ENCODE measurements at regions not wholly inside any gene's neighbourhood (a gene's known extent, or its start where the extent isn't known, plus 50 kb on each side); places are given as distances from the start of the nearest gene placed in this dataset.
A peak's percentile ranks its signal among the peaks of the same experiment; 100 is the strongest.

GRCh38 chr7:81526971-81527370 is 242.9 kb downstream of the HGF start:
- H3K9me3 Mint-ChIP-seq = peaks cover 0 to 6% (median 3%) of the 10 kb centered on the region in 7 donors
- Histone ChIP-seq H3K27ac (ENCODE audit: insufficient read depth, low read length, poor library complexity, severe bottlenecking) (no peak overlapping the region), H3K4me1 (ENCODE audit: control insufficient read depth, insufficient read depth, low read length, poor library complexity, severe bottlenecking) (no peaks in the 10 kb centered on the region), H3K36me3 (ENCODE audit: control insufficient read depth, insufficient read depth, low read length) (no peaks in the 10 kb centered on the region), H3K9me3 (ENCODE audit: control insufficient read depth in 2 of 2, low read length in 2 of 2) (no peaks in the 10 kb centered on the region), H3K27me3 (ENCODE audit: control insufficient read depth, insufficient read depth, low read length) (no peaks in the 10 kb centered on the region), H3K4me3 (ENCODE audit: low read depth, low read length) (no peak overlapping the region)
- H3K36me3 Mint-ChIP-seq = no peaks in the 10 kb centered on the region
- H3K4me1 Mint-ChIP-seq = no peaks in the 10 kb centered on the region
- DNase-seq (no peak), ATAC-seq (ENCODE audit: low read depth in 2 of 2) (no peak)
- H3K4me3 Mint-ChIP-seq = no peak overlapping the region
- no peak overlapping the region for H3K27ac Mint-ChIP-seq
- no peaks in the 10 kb centered on the region for H3K27me3 Mint-ChIP-seq

DNA sequence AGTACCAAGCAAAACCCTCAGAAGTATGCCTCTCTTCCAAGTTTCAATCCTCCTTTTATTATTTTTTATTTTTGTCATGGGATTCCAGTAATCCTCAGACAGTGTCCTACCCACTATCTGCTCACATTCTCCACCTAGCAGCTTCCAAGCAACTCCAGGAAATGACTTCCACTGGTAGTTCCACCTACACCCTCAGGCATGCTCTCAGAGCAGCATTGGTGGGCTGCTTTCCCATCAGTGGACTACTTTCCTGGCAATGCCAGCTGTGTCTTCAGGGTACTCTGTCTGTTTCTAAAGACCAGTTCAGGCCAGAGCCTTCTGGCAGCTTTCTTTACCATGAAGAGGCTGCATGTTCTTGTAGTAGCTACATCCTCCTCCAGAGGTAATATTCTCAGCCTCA is 244.0 kb downstream of the HGF start:
- Histone ChIP-seq H3K36me3 (ENCODE audit: control insufficient read depth, insufficient read depth, low read length) (no peaks in the 10 kb centered on the region), H3K4me3 (ENCODE audit: low read depth, low read length) (no peak overlapping the region), H3K9me3 (ENCODE audit: control insufficient read depth in 2 of 2, low read length in 2 of 2) (no peaks in the 10 kb centered on the region), H3K27me3 (ENCODE audit: control insufficient read depth, insufficient read depth, low read length) (no peaks in the 10 kb centered on the region), H3K27ac (ENCODE audit: insufficient read depth, low read length, poor library complexity, severe bottlenecking) (no peak overlapping the region), H3K4me1 (ENCODE audit: control insufficient read depth, insufficient read depth, low read length, poor library complexity, severe bottlenecking) (no peaks in the 10 kb centered on the region)
- Mint-ChIP-seq H3K27me3 (no peaks in the 10 kb centered on the region), H3K4me3 (no peak overlapping the region), H3K9me3 (peaks cover 0 to 5% (median 3%) of the 10 kb centered on the region in 7 donors), H3K27ac (no peak overlapping the region), H3K36me3 (no peaks in the 10 kb centered on the region), H3K4me1 (no peaks in the 10 kb centered on the region)
- ATAC-seq (ENCODE audit: low read depth in 2 of 2) (peak in 1 of 2 donors; percentile 31), DNase-seq (no peak)

DNA sequence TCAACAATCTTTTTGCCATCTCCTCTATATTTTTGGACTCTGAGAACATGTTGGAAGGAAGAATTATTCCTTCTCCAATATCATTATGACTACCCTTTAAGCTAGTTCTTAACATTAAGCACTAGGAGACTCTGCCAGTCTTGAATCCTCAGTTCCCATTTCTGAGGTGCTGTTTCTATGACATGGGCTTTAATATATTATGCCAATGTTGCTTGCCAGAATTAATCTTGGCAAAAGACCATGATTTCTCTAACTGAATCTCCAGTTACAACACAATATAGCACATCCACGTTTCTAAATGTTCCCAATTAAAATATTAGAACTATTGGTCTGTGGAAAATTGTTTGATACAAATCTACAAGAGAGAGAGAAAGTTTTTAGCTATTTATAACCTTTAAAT is 250.0 kb downstream of the HGF start:
- Histone ChIP-seq H3K27me3 (ENCODE audit: control insufficient read depth, insufficient read depth, low read length) (no peaks in the 10 kb centered on the region), H3K9me3 (ENCODE audit: control insufficient read depth in 2 of 2, low read length in 2 of 2) (peaks cover 0 to 2% of the 10 kb centered on the region in 2 experiments), H3K4me1 (ENCODE audit: control insufficient read depth, insufficient read depth, low read length, poor library complexity, severe bottlenecking) (no peaks in the 10 kb centered on the region), H3K36me3 (ENCODE audit: control insufficient read depth, insufficient read depth, low read length) (no peaks in the 10 kb centered on the region), H3K4me3 (ENCODE audit: low read depth, low read length) (no peak overlapping the region), H3K27ac (ENCODE audit: insufficient read depth, low read length, poor library complexity, severe bottlenecking) (no peak overlapping the region)
- Mint-ChIP-seq H3K27ac (no peak overlapping the region), H3K9me3 (peaks cover 0 to 4% (median 0%) of the 10 kb centered on the region in 7 donors), H3K27me3 (no peaks in the 10 kb centered on the region), H3K36me3 (no peaks in the 10 kb centered on the region), H3K4me3 (no peak overlapping the region), H3K4me1 (no peaks in the 10 kb centered on the region)
- ATAC-seq (ENCODE audit: low read depth in 2 of 2) (no peak), DNase-seq (no peak)

GRCh38 chr7:81516898-81517297 is 252.9 kb downstream of the HGF start:
- no peaks in the 10 kb centered on the region for H3K27me3 Mint-ChIP-seq
- no peaks in the 10 kb centered on the region for H3K36me3 ChIP-seq (ENCODE audit: control insufficient read depth, insufficient read depth, low read length)
- no peaks in the 10 kb centered on the region for H3K27me3 ChIP-seq (ENCODE audit: control insufficient read depth, insufficient read depth, low read length)
- ATAC-seq (ENCODE audit: low read depth in 2 of 2) = no peak
- no peaks in the 10 kb centered on the region for H3K36me3 Mint-ChIP-seq
- DNase-seq = no peak
- H3K9me3 Mint-ChIP-seq = peaks cover 0 to 8% (median 1%) of the 10 kb centered on the region in 7 donors
- H3K27ac Mint-ChIP-seq = no peak overlapping the region
- H3K27ac ChIP-seq (ENCODE audit: insufficient read depth, low read length, poor library complexity, severe bottlenecking) = no peak overlapping the region
- no peak overlapping the region for H3K4me3 Mint-ChIP-seq
- H3K4me1 ChIP-seq (ENCODE audit: control insufficient read depth, insufficient read depth, low read length, poor library complexity, severe bottlenecking) = no peaks in the 10 kb centered on the region
- no peaks in the 10 kb centered on the region for H3K4me1 Mint-ChIP-seq
- H3K9me3 ChIP-seq (ENCODE audit: control insufficient read depth in 2 of 2, low read length in 2 of 2) = peaks cover 0 to 2% of the 10 kb centered on the region in 2 experiments
- no peak overlapping the region for H3K4me3 ChIP-seq (ENCODE audit: low read depth, low read length)

- no peak for DNase-seq
- no peaks in the 10 kb centered on the region for H3K4me1 Mint-ChIP-seq
- H3K27ac Mint-ChIP-seq = no peak overlapping the region
- Histone ChIP-seq H3K4me1 (ENCODE audit: control insufficient read depth, insufficient read depth, low read length, poor library complexity, severe bottlenecking) (no peaks in the 10 kb centered on the region), H3K4me3 (ENCODE audit: low read depth, low read length) (no peak overlapping the region), H3K27me3 (ENCODE audit: control insufficient read depth, insufficient read depth, low read length) (no peaks in the 10 kb centered on the region), H3K27ac (ENCODE audit: insufficient read depth, low read length, poor library complexity, severe bottlenecking) (no peak overlapping the region), H3K9me3 (ENCODE audit: control insufficient read depth in 2 of 2, low read length in 2 of 2) (peaks cover 0 to 2% of the 10 kb centered on the region in 2 experiments), H3K36me3 (ENCODE audit: control insufficient read depth, insufficient read depth, low read length) (no peaks in the 10 kb centered on the region)
- no peak overlapping the region for H3K4me3 Mint-ChIP-seq
- ATAC-seq (ENCODE audit: low read depth in 2 of 2) = no peak
- no peaks in the 10 kb centered on the region for H3K36me3 Mint-ChIP-seq
- H3K9me3 Mint-ChIP-seq = peaks cover 0 to 11% (median 3%) of the 10 kb centered on the region in 7 donors
- H3K27me3 Mint-ChIP-seq = no peaks in the 10 kb centered on the region
These were observed 254.8 kb downstream of the HGF start for GRCh38 chr7:81515009-81515408.

GRCh38 chr7:81514546-81514945 is 255.3 kb downstream of the HGF start:
- no peaks in the 10 kb centered on the region for H3K36me3 ChIP-seq (ENCODE audit: control insufficient read depth, insufficient read depth, low read length)
- ATAC-seq (ENCODE audit: low read depth in 2 of 2) = no peak
- H3K36me3 Mint-ChIP-seq = no peaks in the 10 kb centered on the region
- H3K4me1 Mint-ChIP-seq = no peaks in the 10 kb centered on the region
- H3K27ac ChIP-seq (ENCODE audit: insufficient read depth, low read length, poor library complexity, severe bottlenecking) = no peak overlapping the region
- H3K27me3 ChIP-seq (ENCODE audit: control insufficient read depth, insufficient read depth, low read length) = no peaks in the 10 kb centered on the region
- H3K27me3 Mint-ChIP-seq = no peaks in the 10 kb centered on the region
- no peak overlapping the region for H3K27ac Mint-ChIP-seq
- H3K9me3 Mint-ChIP-seq = peaks cover 0 to 13% (median 5%) of the 10 kb centered on the region in 7 donors
- H3K4me3 Mint-ChIP-seq = no peak overlapping the region
- peaks cover 0 to 2% of the 10 kb centered on the region in 2 experiments for H3K9me3 ChIP-seq (ENCODE audit: control insufficient read depth in 2 of 2, low read length in 2 of 2)
- no peak overlapping the region for H3K4me3 ChIP-seq (ENCODE audit: low read depth, low read length)
- H3K4me1 ChIP-seq (ENCODE audit: control insufficient read depth, insufficient read depth, low read length, poor library complexity, severe bottlenecking) = no peaks in the 10 kb centered on the region
- DNase-seq = no peak

- H3K9me3 Mint-ChIP-seq = peaks cover 0 to 16% (median 5%) of the 10 kb centered on the region in 7 donors
- H3K4me1 ChIP-seq (ENCODE audit: control insufficient read depth, insufficient read depth, low read length, poor library complexity, severe bottlenecking) = no peaks in the 10 kb centered on the region
- DNase-seq = no peak
- no peaks in the 10 kb centered on the region for H3K27me3 ChIP-seq (ENCODE audit: control insufficient read depth, insufficient read depth, low read length)
- H3K27ac ChIP-seq (ENCODE audit: insufficient read depth, low read length, poor library complexity, severe bottlenecking) = no peak overlapping the region
- no peak overlapping the region for H3K4me3 ChIP-seq (ENCODE audit: low read depth, low read length)
- no peak overlapping the region for H3K4me3 Mint-ChIP-seq
- H3K36me3 Mint-ChIP-seq = no peaks in the 10 kb centered on the region
- no peak overlapping the region for H3K27ac Mint-ChIP-seq
- no peaks in the 10 kb centered on the region for H3K4me1 Mint-ChIP-seq
- no peak for ATAC-seq (ENCODE audit: low read depth in 2 of 2)
- H3K27me3 Mint-ChIP-seq = no peaks in the 10 kb centered on the region
- no peaks in the 10 kb centered on the region for H3K9me3 ChIP-seq (ENCODE audit: control insufficient read depth in 2 of 2, low read length in 2 of 2)
- H3K36me3 ChIP-seq (ENCODE audit: control insufficient read depth, insufficient read depth, low read length) = no peaks in the 10 kb centered on the region
These were observed 259.7 kb downstream of the HGF start for GRCh38 chr7:81510122-81510521.

DNA sequence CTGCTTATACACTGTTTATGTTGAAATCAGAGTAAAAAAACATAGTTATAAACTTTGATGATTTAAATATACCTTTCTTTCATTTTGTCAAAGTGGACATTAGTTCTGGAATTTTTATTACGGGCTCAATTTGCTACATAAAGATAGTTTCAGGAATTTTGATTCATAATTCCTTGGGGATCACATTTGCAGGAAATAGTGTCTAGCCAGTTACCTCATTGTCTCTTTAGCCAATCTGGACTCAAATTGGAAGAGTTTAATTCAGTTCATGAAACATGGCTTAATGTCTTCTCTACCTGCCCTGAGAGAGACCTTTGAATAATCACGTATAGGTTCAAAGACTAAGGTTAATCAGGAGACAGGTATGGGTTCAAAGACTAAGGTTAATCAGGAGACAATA is 262.6 kb downstream of the HGF start:
- Histone ChIP-seq H3K9me3 (ENCODE audit: control insufficient read depth in 2 of 2, low read length in 2 of 2) (no peaks in the 10 kb centered on the region), H3K27ac (ENCODE audit: insufficient read depth, low read length, poor library complexity, severe bottlenecking) (no peak overlapping the region), H3K27me3 (ENCODE audit: control insufficient read depth, insufficient read depth, low read length) (no peaks in the 10 kb centered on the region), H3K4me3 (ENCODE audit: low read depth, low read length) (no peak overlapping the region), H3K36me3 (ENCODE audit: control insufficient read depth, insufficient read depth, low read length) (no peaks in the 10 kb centered on the region), H3K4me1 (ENCODE audit: control insufficient read depth, insufficient read depth, low read length, poor library complexity, severe bottlenecking) (no peaks in the 10 kb centered on the region)
- DNase-seq (no peak), ATAC-seq (ENCODE audit: low read depth in 2 of 2) (no peak)
- Mint-ChIP-seq H3K27ac (no peak overlapping the region), H3K4me3 (no peak overlapping the region), H3K9me3 (peaks cover 0 to 8% (median 5%) of the 10 kb centered on the region in 7 donors), H3K36me3 (no peaks in the 10 kb centered on the region), H3K27me3 (no peaks in the 10 kb centered on the region), H3K4me1 (no peaks in the 10 kb centered on the region)

Data from CD4-positive, CD25-positive, alpha-beta regulatory T cell (primary cell).